ENCODE measurements at regions not wholly inside any gene's neighbourhood (a gene's known extent, or its start where the extent isn't known, plus 50 kb on each side); places are given as distances from the start of the nearest gene placed in this dataset.

DNA sequence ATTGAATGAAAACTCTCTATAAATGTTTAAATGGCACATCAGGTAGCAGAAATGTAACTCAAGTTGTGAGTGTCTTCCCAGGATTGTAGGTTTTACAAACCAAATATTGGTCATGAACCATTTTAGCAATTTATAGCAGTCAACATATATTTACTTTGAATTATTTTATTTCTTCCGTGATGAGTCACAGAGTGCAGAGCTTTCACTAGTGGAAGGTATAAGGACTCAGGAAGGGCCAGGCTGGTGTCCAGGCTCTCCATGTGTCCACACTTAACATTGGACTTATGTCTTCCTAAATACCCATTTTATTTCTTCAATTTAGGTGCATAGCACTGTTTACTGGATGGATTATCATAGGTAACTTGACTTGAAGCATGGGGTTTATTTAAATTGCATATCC is 120.9 kb downstream of the OLIG3 start:
- Histone ChIP-seq H2BK120ac (replicated peaks; ENCODE audit: low read depth, low read length) (no peak overlapping the region), H3K4me3 (ENCODE audit: extremely low read depth in 1 of 4, insufficient read depth in 2 of 4, low read depth in 3 of 4, low read length in 4 of 4) (no peak overlapping the region), H3K56ac (replicated peaks; ENCODE audit: insufficient read length, low read depth, low read length) (no peak overlapping the region), H2AFZ (ENCODE audit: low read length) (no peak overlapping the region), H3K79me2 (ENCODE audit: control insufficient read depth in 1 of 2, insufficient read depth in 2 of 2, low read length in 2 of 2) (no peaks in the 10 kb centered on the region), H3K27ac (ENCODE audit: low read depth, low read length) (no peak overlapping the region), H2AK5ac (ENCODE audit: low read depth, low read length) (no peak overlapping the region), H3K18ac (ENCODE audit: extremely low read depth, low read length) (no peak overlapping the region), H2BK15ac (ENCODE audit: low read length) (no peak overlapping the region), H3K9me3 (ENCODE audit: insufficient read depth in 2 of 2, low read depth in 1 of 2, low read length in 1 of 2) (no peaks in the 10 kb centered on the region), H3K4ac (replicated peaks; ENCODE audit: insufficient read length, low read depth, low read length) (no peak overlapping the region), H3K23ac (ENCODE audit: insufficient read length) (no peak overlapping the region), H3K4me1 (replicated peaks in 1 of 4; ENCODE audit: control insufficient read depth in 3 of 4, insufficient read depth in 4 of 4, low read length in 3 of 4) (peaks cover 0 to 10% (median 1%) of the 10 kb centered on the region in 4 experiments; a peak in 3 of 7 replicates), H3K9ac (replicated peaks in 1 of 4; ENCODE audit: extremely low read depth in 1 of 4, low read depth in 3 of 4, low read length in 3 of 4) (no peak overlapping the region), H3K27me3 (replicated peaks in 1 of 4; ENCODE audit: control insufficient read depth in 3 of 4, extremely low read depth in 1 of 4, insufficient read depth in 3 of 4, low read length in 3 of 4) (no peaks in the 10 kb centered on the region), H4K8ac (ENCODE audit: extremely low read depth, insufficient read depth, low read length) (no peak overlapping the region), H3K4me2 (ENCODE audit: insufficient read depth in 1 of 2, low read depth in 2 of 2, low read length in 2 of 2) (no peak overlapping the region), H4K20me1 (replicated peaks in 1 of 2; ENCODE audit: control insufficient read depth in 1 of 2, insufficient read depth in 2 of 2, low read length in 2 of 2) (no peaks in the 10 kb centered on the region), H4K91ac (replicated peaks; ENCODE audit: insufficient read length, low read length) (no peak overlapping the region), H3K79me1 (ENCODE audit: low read depth, low read length) (no peaks in the 10 kb centered on the region), H3K14ac (ENCODE audit: insufficient read length) (no peak overlapping the region), H2BK12ac (ENCODE audit: low read depth, low read length) (no peak overlapping the region), H2BK20ac (ENCODE audit: low read length) (no peak overlapping the region), H2BK5ac (ENCODE audit: low read depth, low read length) (no peak overlapping the region), H4K5ac (ENCODE audit: insufficient read length, low read depth, low read length) (no peak overlapping the region), H3K36me3 (ENCODE audit: control insufficient read depth in 2 of 4, insufficient read depth in 4 of 4, low read length in 3 of 4) (no peaks in the 10 kb centered on the region), H3K23me2 (ENCODE audit: low read depth, low read length) (no peaks in the 10 kb centered on the region)
- ChIA-PET CTCF (ENCODE audit: partially characterized antibody) (interaction anchor here (0.8 to 2.2 kb wide), 10 partner anchors 12 to 296 kb away, joined by 3 to 13 read pairs (median 4); no protein-coding TSS in a partner anchor), POLR2A (ENCODE audit: partially characterized antibody) (interaction anchor here (0.6 kb wide), 1 partner anchor 78 kb away, joined by 3 read pairs; no protein-coding TSS in a partner anchor)
- FAIRE-seq = no peak
- 90% methylated on average over 1 of the region's 1 CpG; no CpG with 5 or more reads in 1 of the 2 experiments for WGBS, 2 experiments (ENCODE audit: extremely low coverage in 1 of 2, insufficient coverage in 1 of 2, insufficient read length in 1 of 2, insufficient replicate concordance in 2 of 2, low coverage in 1 of 2, low lambda C conversion rate in 2 of 2, missing lambda C conversion rate in 1 of 2)
- DNase-seq (ENCODE audit: low read depth in 1 of 2, low spot score in 2 of 2) = no peak
- TF ChIP-seq TEAD4 (IDR thresholded peaks at IDR 0.05; ENCODE audit: low read depth, low read length) = no peak
- TF ChIP-seq, protein P1, sequence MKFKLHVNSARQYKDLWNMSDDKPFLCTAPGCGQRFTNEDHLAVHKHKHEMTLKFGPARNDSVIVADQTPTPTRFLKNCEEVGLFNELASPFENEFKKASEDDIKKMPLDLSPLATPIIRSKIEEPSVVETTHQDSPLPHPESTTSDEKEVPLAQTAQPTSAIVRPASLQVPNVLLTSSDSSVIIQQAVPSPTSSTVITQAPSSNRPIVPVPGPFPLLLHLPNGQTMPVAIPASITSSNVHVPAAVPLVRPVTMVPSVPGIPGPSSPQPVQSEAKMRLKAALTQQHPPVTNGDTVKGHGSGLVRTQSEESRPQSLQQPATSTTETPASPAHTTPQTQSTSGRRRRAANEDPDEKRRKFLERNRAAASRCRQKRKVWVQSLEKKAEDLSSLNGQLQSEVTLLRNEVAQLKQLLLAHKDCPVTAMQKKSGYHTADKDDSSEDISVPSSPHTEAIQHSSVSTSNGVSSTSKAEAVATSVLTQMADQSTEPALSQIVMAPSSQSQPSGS (IDR thresholded peaks at IDR 0.05; ENCODE audit: low read length) = no peak
- no peak for TF ChIP-seq EZH2 (IDR thresholded peaks at IDR 0.05; ENCODE audit: low read depth, low read length, severe bottlenecking)
- TF ChIP-seq RFX5 (IDR thresholded peaks at IDR 0.05; ENCODE audit: borderline replicate concordance, low read depth, low read length) = no peak
- TF ChIP-seq JUN (IDR thresholded peaks at IDR 0.05; ENCODE audit: low read depth, low read length) = no peak
- no peak for TF ChIP-seq SP2 (IDR thresholded peaks at IDR 0.05; ENCODE audit: low read length)
- no peak for TF ChIP-seq RBBP5 (IDR thresholded peaks at IDR 0.05; ENCODE audit: borderline replicate concordance, low read depth, low read length)
- no peak for TF ChIP-seq SIX5 (IDR thresholded peaks at IDR 0.05; ENCODE audit: low read depth, low read length)
- TF ChIP-seq, protein P2, sequence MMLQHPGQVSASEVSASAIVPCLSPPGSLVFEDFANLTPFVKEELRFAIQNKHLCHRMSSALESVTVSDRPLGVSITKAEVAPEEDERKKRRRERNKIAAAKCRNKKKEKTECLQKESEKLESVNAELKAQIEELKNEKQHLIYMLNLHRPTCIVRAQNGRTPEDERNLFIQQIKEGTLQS (IDR thresholded peaks at IDR 0.05; ENCODE audit: insufficient read depth, low read depth, low read length) = no peak
- TF ChIP-seq RXRA (IDR thresholded peaks at IDR 0.05; ENCODE audit: insufficient read depth, low read depth, low read length) = no peak
- no peak for TF ChIP-seq BACH1 (IDR thresholded peaks at IDR 0.05; ENCODE audit: low read length)
- TF ChIP-seq POLR2A (IDR thresholded peaks at IDR 0.05; ENCODE audit: control extremely low read depth in 1 of 2, low read depth in 2 of 2, low read length in 2 of 2) = no peak
- no peak for TF ChIP-seq RNF2 (IDR thresholded peaks at IDR 0.05; ENCODE audit: borderline replicate concordance, low read depth, low read length, missing control alignments, poor library complexity, severe bottlenecking)

Measured in H1 (cell line).